Nephron progenitor cell (in vitro differentiated cells): ENCODE measurements at regions not wholly inside any gene's neighbourhood (a gene's known extent, or its start where the extent isn't known, plus 50 kb on each side); places are given as distances from the start of the nearest gene placed in this dataset.

Source experiments
- DNase-seq: peaks from one replicate; pipeline ENCODE4 v3.0.0; 2021
- H3K27ac Mint-ChIP-seq: 2 replicates; pipeline ENCODE4 v1.8.0; 2021; ENCODE audit warnings: mild to moderate bottlenecking, moderate library complexity, mixed read lengths
- H3K27me3 Mint-ChIP-seq: 2 replicates; pipeline ENCODE4 v1.8.0; 2021; ENCODE audit warnings: mild to moderate bottlenecking, low read depth, mixed read lengths; ENCODE audit not compliant: poor library complexity
- H3K36me3 Mint-ChIP-seq: 2 replicates; pipeline ENCODE4 v1.8.0; 2021; ENCODE audit warnings: low read depth, mixed read lengths
- H3K4me1 Mint-ChIP-seq: 2 replicates; pipeline ENCODE4 v1.8.0; 2021; ENCODE audit warnings: mixed read lengths
- H3K4me3 Mint-ChIP-seq: 2 replicates; pipeline ENCODE4 v1.8.0; 2021; ENCODE audit warnings: mild to moderate bottlenecking, moderate library complexity, mixed read lengths
- H3K9me3 Mint-ChIP-seq: 2 replicates; pipeline ENCODE4 v1.8.0; 2021; ENCODE audit warnings: mild to moderate bottlenecking, moderate library complexity, mixed read lengths
- TF ChIP-seq, protein P1 (sequence below): fragments of 200-600 bp; sonication (generic); IDR thresholded peaks from 2 replicates; pipeline ENCODE4 v1.5.0; 2021; ENCODE audit warnings: antibody characterized with exemption

DNA sequence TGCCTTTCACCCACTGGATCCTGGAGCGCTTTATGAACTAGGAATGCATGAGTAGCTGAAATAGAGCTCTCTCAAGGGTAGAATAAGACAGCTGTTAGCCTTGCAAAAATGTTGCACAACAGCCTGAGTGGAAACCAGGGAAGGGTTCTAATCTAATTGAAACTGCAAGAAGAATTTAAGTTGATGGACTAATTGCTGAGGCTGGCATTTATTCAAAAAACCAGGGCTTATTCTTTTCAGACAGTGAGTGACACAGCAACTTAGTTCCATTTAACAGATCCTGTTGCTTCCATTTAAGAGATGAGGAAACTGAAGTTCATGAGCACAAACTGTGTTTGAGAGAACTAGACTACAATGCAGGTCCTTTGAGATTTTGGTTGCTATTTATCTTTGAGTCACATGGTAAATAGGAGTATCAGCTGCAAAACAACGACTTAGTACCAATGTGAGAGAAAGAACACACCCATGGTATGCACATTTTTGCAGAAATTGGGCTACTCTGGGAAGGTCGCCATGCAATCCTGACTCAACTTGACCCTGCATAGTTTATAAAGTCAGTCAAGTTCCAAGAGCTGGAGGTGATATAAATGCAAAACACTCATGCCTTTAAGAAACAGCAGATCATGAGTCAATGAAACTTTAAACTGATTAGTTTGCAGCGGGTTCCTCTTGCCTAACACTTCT lies 76.4 kb upstream of the PARD3B start:
- DNase-seq: no peak
- peaks cover 2% of the 10 kb centered on the region for H3K36me3 Mint-ChIP-seq
- H3K4me3 Mint-ChIP-seq: no peak overlapping the region
- H3K27me3 Mint-ChIP-seq: no peaks in the 10 kb centered on the region
- peaks cover 12% of the 10 kb centered on the region for H3K9me3 Mint-ChIP-seq
- TF ChIP-seq, protein P1, sequence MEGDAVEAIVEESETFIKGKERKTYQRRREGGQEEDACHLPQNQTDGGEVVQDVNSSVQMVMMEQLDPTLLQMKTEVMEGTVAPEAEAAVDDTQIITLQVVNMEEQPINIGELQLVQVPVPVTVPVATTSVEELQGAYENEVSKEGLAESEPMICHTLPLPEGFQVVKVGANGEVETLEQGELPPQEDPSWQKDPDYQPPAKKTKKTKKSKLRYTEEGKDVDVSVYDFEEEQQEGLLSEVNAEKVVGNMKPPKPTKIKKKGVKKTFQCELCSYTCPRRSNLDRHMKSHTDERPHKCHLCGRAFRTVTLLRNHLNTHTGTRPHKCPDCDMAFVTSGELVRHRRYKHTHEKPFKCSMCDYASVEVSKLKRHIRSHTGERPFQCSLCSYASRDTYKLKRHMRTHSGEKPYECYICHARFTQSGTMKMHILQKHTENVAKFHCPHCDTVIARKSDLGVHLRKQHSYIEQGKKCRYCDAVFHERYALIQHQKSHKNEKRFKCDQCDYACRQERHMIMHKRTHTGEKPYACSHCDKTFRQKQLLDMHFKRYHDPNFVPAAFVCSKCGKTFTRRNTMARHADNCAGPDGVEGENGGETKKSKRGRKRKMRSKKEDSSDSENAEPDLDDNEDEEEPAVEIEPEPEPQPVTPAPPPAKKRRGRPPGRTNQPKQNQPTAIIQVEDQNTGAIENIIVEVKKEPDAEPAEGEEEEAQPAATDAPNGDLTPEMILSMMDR: no peak
- no peaks in the 10 kb centered on the region for H3K4me1 Mint-ChIP-seq
- no peak overlapping the region for H3K27ac Mint-ChIP-seq

GRCh38 chr2:204470178-204470620 lies 75.1 kb upstream of the PARD3B start:
- Mint-ChIP-seq H3K27me3 (peaks cover 3% of the 10 kb centered on the region), H3K4me3 (no peak overlapping the region), H3K4me1 (no peaks in the 10 kb centered on the region), H3K27ac (no peak overlapping the region), H3K36me3 (no peaks in the 10 kb centered on the region), H3K9me3 (peaks cover under 1% of the 10 kb centered on the region)
- no peak for DNase-seq
- TF ChIP-seq, protein P1: no peak

DNA sequence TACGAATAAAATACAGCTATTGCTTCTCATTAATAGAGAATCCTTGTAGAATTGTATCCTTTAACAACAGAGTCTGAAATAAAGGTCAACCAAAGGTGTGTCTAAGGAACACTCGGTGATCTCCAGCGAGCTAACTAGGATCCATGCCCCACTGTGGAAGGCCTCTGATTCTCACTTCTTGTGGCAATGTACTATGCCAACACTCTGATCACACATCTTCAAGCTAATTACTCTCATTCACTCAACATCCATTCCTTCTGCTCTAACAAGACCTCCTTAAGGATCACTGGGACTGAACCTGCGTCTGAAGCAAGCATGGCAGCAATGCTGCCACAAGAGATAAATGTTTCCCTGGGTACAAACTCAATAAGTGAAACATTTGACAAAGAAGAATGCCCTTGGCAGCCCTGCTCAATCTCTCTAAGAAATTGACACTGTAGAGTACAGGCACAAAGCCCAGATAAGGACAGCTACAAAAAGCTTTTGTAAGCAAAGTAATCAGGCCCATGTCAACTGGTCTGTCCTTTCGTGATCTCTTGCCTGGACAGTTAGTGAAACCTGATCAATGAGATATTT lies 74.6 kb upstream of the PARD3B start:
- TF ChIP-seq, protein P1: no peak
- Mint-ChIP-seq H3K27ac (no peak overlapping the region), H3K4me3 (no peak overlapping the region), H3K9me3 (no peaks in the 10 kb centered on the region), H3K36me3 (no peaks in the 10 kb centered on the region), H3K4me1 (no peaks in the 10 kb centered on the region), H3K27me3 (peaks cover 3% of the 10 kb centered on the region)
- DNase-seq: no peak

- no peak overlapping the region for H3K4me3 Mint-ChIP-seq
- no peak overlapping the region for H3K27ac Mint-ChIP-seq
- peaks cover 5% of the 10 kb centered on the region for H3K27me3 Mint-ChIP-seq
- no peaks in the 10 kb centered on the region for H3K9me3 Mint-ChIP-seq
- H3K4me1 Mint-ChIP-seq: no peaks in the 10 kb centered on the region
- TF ChIP-seq, protein P1: no peak
- no peak for DNase-seq
- H3K36me3 Mint-ChIP-seq: no peaks in the 10 kb centered on the region
Observed at GRCh38 chr2:204472375-204472774, 72.9 kb upstream of the PARD3B start.

DNA sequence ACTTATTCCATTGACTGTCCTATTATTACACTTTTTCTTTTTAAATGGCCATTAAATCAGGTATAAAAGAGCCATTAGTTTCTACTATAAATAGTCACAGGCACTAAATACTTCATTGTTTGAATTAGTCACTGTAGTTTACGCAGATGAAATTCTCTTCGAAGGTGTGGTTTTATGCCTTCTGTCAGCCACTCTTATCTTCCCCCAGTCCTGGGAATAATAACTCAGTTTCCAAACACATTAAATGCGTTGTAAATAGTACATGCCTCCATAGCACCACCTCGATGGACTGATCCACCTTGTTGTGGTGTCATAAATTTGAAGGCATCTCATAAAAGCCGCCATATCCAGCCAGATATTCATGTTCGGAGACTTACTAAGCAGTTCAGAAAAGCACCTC lies 72.1 kb upstream of the PARD3B start:
- H3K9me3 Mint-ChIP-seq: no peaks in the 10 kb centered on the region
- no peaks in the 10 kb centered on the region for H3K4me1 Mint-ChIP-seq
- TF ChIP-seq, protein P1: no peak
- no peaks in the 10 kb centered on the region for H3K36me3 Mint-ChIP-seq
- DNase-seq: no peak
- no peak overlapping the region for H3K27ac Mint-ChIP-seq
- no peak overlapping the region for H3K4me3 Mint-ChIP-seq
- peaks cover 7% of the 10 kb centered on the region for H3K27me3 Mint-ChIP-seq

GRCh38 chr2:204475399-204475798 lies 69.9 kb upstream of the PARD3B start:
- TF ChIP-seq, protein P1: no peak
- no peak for DNase-seq
- Mint-ChIP-seq H3K36me3 (no peaks in the 10 kb centered on the region), H3K27ac (no peak overlapping the region), H3K4me3 (no peak overlapping the region), H3K27me3 (peaks cover 10% of the 10 kb centered on the region), H3K4me1 (no peaks in the 10 kb centered on the region), H3K9me3 (no peaks in the 10 kb centered on the region)
